HEK293T (cell line): ENCODE measurements at regions not wholly inside any gene's neighbourhood (a gene's known extent, or its start where the extent isn't known, plus 50 kb on each side); places are given as distances from the start of the nearest gene placed in this dataset.

Source experiments
- CTCF ChIA-PET: fragments of 350-600 bp; formaldehyde crosslinking; extraction: SDS; loops from one replicate; lab custom pipeline; 2021; ENCODE audit warnings: antibody characterized with exemption, inconsistent platforms; lab: Yijun Ruan, JAX
- POLR2A ChIA-PET: fragments of 350-600 bp; formaldehyde crosslinking; extraction: SDS; loops from one replicate; lab custom pipeline; 2020; ENCODE audit warnings: antibody characterized with exemption, inconsistent platforms; lab: Yijun Ruan, JAX
- DNase-seq: peaks from one replicate; pipeline ENCODE4 v3.0.0; 2012; ENCODE audit warnings: mixed read lengths; ENCODE audit errors: extremely low spot score
- ARNT ChIP-seq: fragments of 450-650 bp; IDR thresholded peaks from 2 replicates; pipeline ENCODE4 v1.6.1; 2017; ENCODE audit warnings: mild to moderate bottlenecking
- BHLHE40 ChIP-seq: fragments of 450-650 bp; IDR thresholded peaks from 2 replicates; pipeline ENCODE4 v1.6.1; 2016; ENCODE audit warnings: mild to moderate bottlenecking, moderate library complexity, borderline replicate concordance
- CTBP1 ChIP-seq: fragments of 450-650 bp; IDR thresholded peaks from 2 replicates; pipeline ENCODE4 v1.6.1; 2016; ENCODE audit warnings: borderline replicate concordance
- ELF4 ChIP-seq: fragments of 450-650 bp; IDR thresholded peaks from 2 replicates; pipeline ENCODE4 v1.6.1; 2017; ENCODE audit warnings: antibody characterized with exemption
- FOXA1 ChIP-seq: fragments of 450-650 bp; IDR thresholded peaks from 2 replicates; pipeline ENCODE4 v1.6.1; 2016; ENCODE audit warnings: mild to moderate bottlenecking
- FOXK2 ChIP-seq: fragments of 450-650 bp; IDR thresholded peaks from 2 replicates; pipeline ENCODE4 v1.6.1; 2016; ENCODE audit warnings: mild to moderate bottlenecking
- FOXM1 ChIP-seq: fragments of 450-650 bp; IDR thresholded peaks from 2 replicates; pipeline ENCODE4 v1.6.1; 2017; ENCODE audit warnings: mild to moderate bottlenecking, borderline replicate concordance
- HDGF ChIP-seq: fragments of 450-650 bp; IDR thresholded peaks from 2 replicates; pipeline ENCODE4 v1.6.1; 2017; ENCODE audit warnings: antibody characterized with exemption, borderline replicate concordance
- L3MBTL2 ChIP-seq: fragments of 450-650 bp; conservative IDR thresholded peaks from 2 replicates; pipeline ENCODE4 v1.6.1; 2016; ENCODE audit warnings: mild to moderate bottlenecking
- LEF1 ChIP-seq: fragments of 450-650 bp; IDR thresholded peaks from 2 replicates; pipeline ENCODE4 v1.6.1; 2017; ENCODE audit warnings: mild to moderate bottlenecking, borderline replicate concordance
- NFRKB ChIP-seq: fragments of 450-650 bp; IDR thresholded peaks from 2 replicates; pipeline ENCODE4 v1.6.1; 2016; ENCODE audit warnings: mild to moderate bottlenecking, moderate library complexity
- PKNOX1 ChIP-seq: fragments of 450-650 bp; IDR thresholded peaks from 2 replicates; pipeline ENCODE4 v1.6.1; 2016
- SP1 ChIP-seq: fragments of 450-650 bp; IDR thresholded peaks from 2 replicates; pipeline ENCODE4 v1.6.1; 2017
- SUZ12 ChIP-seq: fragments of 450-650 bp; IDR thresholded peaks from 2 replicates; pipeline ENCODE4 v1.6.1; 2016; ENCODE audit warnings: mild to moderate bottlenecking
- TARDBP ChIP-seq: fragments of 450-650 bp; IDR thresholded peaks from 2 replicates; pipeline ENCODE4 v1.6.1; 2016
- ZNF384 ChIP-seq: fragments of 450-650 bp; IDR thresholded peaks from 2 replicates; pipeline ENCODE4 v1.6.1; 2016

GRCh38 chr7:114070246-114070645 is 151.4 kb upstream of the PPP1R3A start:
- ChIA-PET POLR2A (no interaction called here), CTCF (no interaction called here)
- no peak for TF ChIP-seq LEF1
- no peak for TF ChIP-seq HDGF
- no peak for TF ChIP-seq SP1
- no peak for TF ChIP-seq L3MBTL2
- no peak for TF ChIP-seq SUZ12
- TF ChIP-seq FOXM1: no peak
- no peak for DNase-seq

- DNase-seq: no peak
- TF ChIP-seq FOXA1 (no peak), CTBP1 (no peak), LEF1 (no peak), FOXK2 (no peak), PKNOX1 (no peak), ELF4 (no peak), SUZ12 (no peak), ARNT (no peak), SP1 (no peak), FOXM1 (no peak), ZNF384 (no peak), NFRKB (no peak), HDGF (no peak), L3MBTL2 (no peak)
- ChIA-PET CTCF (no interaction called here), POLR2A (no interaction called here)
Measured at GRCh38 chr7:114062810-114063209, 144.0 kb upstream of the PPP1R3A start.

- ChIA-PET POLR2A (no interaction called here), CTCF (no interaction called here)
- no peak for TF ChIP-seq PKNOX1
- no peak for TF ChIP-seq SP1
- TF ChIP-seq NFRKB: no peak
- TF ChIP-seq TARDBP: no peak
- no peak for TF ChIP-seq CTBP1
- no peak for DNase-seq
Measured at GRCh38 chr7:114051871-114052331, 133.1 kb upstream of the PPP1R3A start.

GRCh38 chr7:114050571-114050970 is 131.8 kb upstream of the PPP1R3A start:
- no peak for DNase-seq
- CTCF ChIA-PET: no interaction called here
- POLR2A ChIA-PET: no interaction called here
- TF ChIP-seq CTBP1 (no peak), FOXA1 (no peak), SP1 (no peak), TARDBP (no peak), FOXM1 (no peak), BHLHE40 (no peak), L3MBTL2 (no peak), ZNF384 (no peak), FOXK2 (no peak), SUZ12 (no peak), HDGF (no peak), NFRKB (no peak), ARNT (no peak)

- ChIA-PET CTCF (no interaction called here), POLR2A (no interaction called here)
- TF ChIP-seq FOXM1 (no peak), ELF4 (no peak), FOXA1 (no peak), CTBP1 (no peak), ARNT (no peak), TARDBP (no peak), ZNF384 (no peak), L3MBTL2 (no peak), BHLHE40 (no peak), SUZ12 (no peak), NFRKB (no peak)
- DNase-seq: peak; percentile 6
Measured at GRCh38 chr7:114048386-114049235, 129.8 kb upstream of the PPP1R3A start.

GRCh38 chr7:114047889-114048288 is 129.1 kb upstream of the PPP1R3A start:
- no peak for DNase-seq
- ChIA-PET CTCF (no interaction called here), POLR2A (no interaction called here)
- TF ChIP-seq TARDBP (no peak), ELF4 (no peak), FOXA1 (no peak), ZNF384 (no peak)

GRCh38 chr7:114033475-114033874 is 114.7 kb upstream of the PPP1R3A start:
- TF ChIP-seq FOXM1: no peak
- no peak for TF ChIP-seq L3MBTL2
- TF ChIP-seq LEF1: no peak
- no peak for DNase-seq
- ChIA-PET CTCF (no interaction called here), POLR2A (no interaction called here)
